DOHH2 (cell line): ENCODE measurements at regions not wholly inside any gene's neighbourhood (a gene's known extent, or its start where the extent isn't known, plus 50 kb on each side); places are given as distances from the start of the nearest gene placed in this dataset.

Experiments used
- H3F3A ChIP-seq: fragments of 200-600 bp; sonication (generic), shearing (Covaris generic); 2 replicates; pipeline ENCODE4 v1.6.0; 2016; ENCODE audit warnings: antibody characterized with exemption, mild to moderate bottlenecking; ENCODE audit not compliant: control insufficient read depth, insufficient read depth
- H3K27ac ChIP-seq: fragments of 200-600 bp; sonication (generic); 2 replicates; pipeline ENCODE4 v1.5.1; 2014; ENCODE audit warnings: low read depth, mild to moderate bottlenecking, low read length, moderate library complexity
- H3K27me3 ChIP-seq: fragments of 200-600 bp; sonication (generic); 2 replicates; pipeline ENCODE4 v1.6.1; 2014; ENCODE audit warnings: mild to moderate bottlenecking, low read length, mixed read lengths; ENCODE audit not compliant: control insufficient read depth
- H3K36me3 ChIP-seq: fragments of 200-600 bp; sonication (generic); 2 replicates; pipeline ENCODE4 v1.6.1; 2014; ENCODE audit warnings: mild to moderate bottlenecking, low read length, moderate library complexity, mixed read lengths; ENCODE audit not compliant: control insufficient read depth
- H3K4me1 ChIP-seq: fragments of 200-600 bp; sonication (generic); 2 replicates; pipeline ENCODE4 v1.6.1; 2014; ENCODE audit warnings: mild to moderate bottlenecking, low read length, mixed read lengths; ENCODE audit not compliant: control insufficient read depth
- H3K4me2 ChIP-seq: fragments of 200-600 bp; sonication (generic); 2 replicates; pipeline ENCODE4 v1.6.0; 2014; ENCODE audit warnings: mild to moderate bottlenecking, low read length, moderate library complexity
- H3K4me3 ChIP-seq: fragments of 200-600 bp; sonication (generic); 2 replicates; pipeline ENCODE4 v1.5.1; 2014; ENCODE audit warnings: mild to moderate bottlenecking, low read length, mixed read lengths
- H3K79me2 ChIP-seq: fragments of 200-600 bp; sonication (generic); 2 replicates; pipeline ENCODE4 v1.6.1; 2014; ENCODE audit warnings: mild to moderate bottlenecking, low read length, mixed read lengths; ENCODE audit not compliant: control insufficient read depth
- H3K9me2 ChIP-seq: fragments of 200-600 bp; sonication (generic); replicated peaks from 2 replicates; pipeline ENCODE4 v1.6.1; 2014; ENCODE audit warnings: mild to moderate bottlenecking, low read length, mixed read lengths; ENCODE audit not compliant: control insufficient read depth
- H3K9me3 ChIP-seq: fragments of 200-600 bp; sonication (generic); 2 replicates; pipeline ENCODE4 v1.6.1; 2014; ENCODE audit warnings: antibody characterized with exemption, low read length, mixed read lengths; ENCODE audit not compliant: control insufficient read depth, insufficient read depth
- H4K20me1 ChIP-seq: fragments of 200-600 bp; sonication (generic); 2 replicates; pipeline ENCODE4 v1.6.0; 2014; ENCODE audit warnings: low read depth, mild to moderate bottlenecking, antibody characterized with exemption, low read length, moderate library complexity; ENCODE audit not compliant: control insufficient read depth, insufficient read depth
- EZH2phosphoT487 ChIP-seq: fragments of 200-600 bp; sonication (generic); IDR thresholded peaks from 2 replicates; pipeline ENCODE4 v1.6.1; 2017; ENCODE audit warnings: borderline replicate concordance, mild to moderate bottlenecking, antibody characterized with exemption, low read length, moderate library complexity, mixed read lengths
- TF ChIP-seq, protein P1 (sequence below): fragments of 200-600 bp; sonication (generic); IDR thresholded peaks from one replicate; pipeline ENCODE4 v1.5.1; 2014; ENCODE audit warnings: antibody characterized with exemption, mild to moderate bottlenecking, low read depth, low read length; ENCODE audit not compliant: poor library complexity, severe bottlenecking

DNA sequence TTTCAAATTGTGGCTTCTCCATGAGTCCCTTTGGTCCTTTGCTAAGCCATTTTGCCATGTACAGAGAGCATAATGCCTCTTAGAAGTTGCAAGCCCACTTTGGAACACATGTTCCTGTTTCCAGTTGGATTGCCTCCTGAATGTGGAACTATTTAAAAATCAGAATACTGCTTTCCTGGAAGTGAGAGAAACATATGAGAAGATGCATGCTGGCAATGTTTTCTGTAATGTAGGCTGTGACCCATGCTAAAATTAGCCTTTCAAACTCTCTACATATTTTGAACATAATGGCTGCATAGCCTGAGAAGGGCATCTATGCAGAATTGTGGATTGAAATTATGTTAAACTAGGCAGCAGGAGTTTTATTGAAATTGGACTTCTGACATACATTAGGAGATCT lies 175.5 kb upstream of the PAPPA start:
- Histone ChIP-seq H3K27ac (no peak overlapping the region), H4K20me1 (no peaks in the 10 kb centered on the region), H3K27me3 (no peaks in the 10 kb centered on the region), H3K36me3 (no peaks in the 10 kb centered on the region), H3K79me2 (no peaks in the 10 kb centered on the region), H3F3A (no peaks in the 10 kb centered on the region), H3K9me3 (no peaks in the 10 kb centered on the region), H3K4me1 (no peaks in the 10 kb centered on the region), H3K4me3 (no peak overlapping the region), H3K4me2 (no peak overlapping the region), H3K9me2 (no peaks in the 10 kb centered on the region)
- TF ChIP-seq EZH2phosphoT487 = no peak
- TF ChIP-seq, protein P1, sequence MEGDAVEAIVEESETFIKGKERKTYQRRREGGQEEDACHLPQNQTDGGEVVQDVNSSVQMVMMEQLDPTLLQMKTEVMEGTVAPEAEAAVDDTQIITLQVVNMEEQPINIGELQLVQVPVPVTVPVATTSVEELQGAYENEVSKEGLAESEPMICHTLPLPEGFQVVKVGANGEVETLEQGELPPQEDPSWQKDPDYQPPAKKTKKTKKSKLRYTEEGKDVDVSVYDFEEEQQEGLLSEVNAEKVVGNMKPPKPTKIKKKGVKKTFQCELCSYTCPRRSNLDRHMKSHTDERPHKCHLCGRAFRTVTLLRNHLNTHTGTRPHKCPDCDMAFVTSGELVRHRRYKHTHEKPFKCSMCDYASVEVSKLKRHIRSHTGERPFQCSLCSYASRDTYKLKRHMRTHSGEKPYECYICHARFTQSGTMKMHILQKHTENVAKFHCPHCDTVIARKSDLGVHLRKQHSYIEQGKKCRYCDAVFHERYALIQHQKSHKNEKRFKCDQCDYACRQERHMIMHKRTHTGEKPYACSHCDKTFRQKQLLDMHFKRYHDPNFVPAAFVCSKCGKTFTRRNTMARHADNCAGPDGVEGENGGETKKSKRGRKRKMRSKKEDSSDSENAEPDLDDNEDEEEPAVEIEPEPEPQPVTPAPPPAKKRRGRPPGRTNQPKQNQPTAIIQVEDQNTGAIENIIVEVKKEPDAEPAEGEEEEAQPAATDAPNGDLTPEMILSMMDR = no peak

DNA sequence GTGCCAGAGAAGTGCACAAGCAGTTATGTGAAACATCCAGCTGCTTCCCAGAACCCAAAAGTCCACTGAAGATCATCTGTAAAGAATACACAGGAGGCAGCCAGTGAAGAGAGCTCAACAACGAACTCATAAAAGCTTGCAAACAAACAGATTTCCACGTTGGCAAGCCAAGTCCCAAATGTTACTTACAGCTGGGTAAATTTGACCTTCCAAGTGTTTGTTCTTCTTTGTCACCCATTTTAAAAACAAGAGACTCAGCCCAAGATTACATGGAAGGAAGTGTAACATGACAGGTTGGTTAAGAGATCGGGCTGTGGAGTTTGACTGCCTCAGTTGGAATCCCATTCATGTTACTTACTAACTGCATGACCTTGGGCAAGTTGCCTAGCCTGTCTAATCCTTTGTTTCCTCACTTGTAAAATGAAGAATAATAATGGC lies 174.9 kb upstream of the PAPPA start:
- Histone ChIP-seq H4K20me1 (no peaks in the 10 kb centered on the region), H3K9me3 (no peaks in the 10 kb centered on the region), H3K4me3 (no peak overlapping the region), H3K27me3 (no peaks in the 10 kb centered on the region), H3K4me1 (no peaks in the 10 kb centered on the region), H3K27ac (no peak overlapping the region), H3K79me2 (no peaks in the 10 kb centered on the region), H3K4me2 (no peak overlapping the region), H3F3A (no peaks in the 10 kb centered on the region), H3K9me2 (no peaks in the 10 kb centered on the region), H3K36me3 (no peaks in the 10 kb centered on the region)
- TF ChIP-seq, protein P1 = no peak

DNA sequence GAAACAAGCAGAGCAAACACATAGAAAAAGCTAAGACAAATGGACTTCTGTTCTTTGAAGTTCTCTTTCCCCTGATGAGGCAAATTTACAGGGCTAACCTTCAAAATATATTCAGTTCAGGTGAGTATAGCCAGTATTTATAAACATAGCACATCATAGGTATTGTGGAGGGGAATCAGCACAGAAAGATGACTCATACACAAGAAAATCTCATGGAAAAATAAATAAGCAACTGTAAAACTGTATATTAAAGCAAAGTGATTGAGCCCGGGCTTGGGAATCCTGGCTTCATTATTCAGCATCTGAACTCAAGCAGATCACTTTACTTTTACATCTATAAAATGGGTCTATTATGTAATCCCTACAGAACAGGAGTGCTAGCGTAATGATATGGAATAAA lies 173.5 kb upstream of the PAPPA start:
- Histone ChIP-seq H3K4me3 (no peak overlapping the region), H3K9me2 (no peaks in the 10 kb centered on the region), H3K79me2 (no peaks in the 10 kb centered on the region), H3K27ac (no peak overlapping the region), H3K9me3 (no peaks in the 10 kb centered on the region), H3K27me3 (no peaks in the 10 kb centered on the region), H3F3A (no peaks in the 10 kb centered on the region), H3K4me1 (no peaks in the 10 kb centered on the region), H4K20me1 (no peaks in the 10 kb centered on the region), H3K4me2 (no peak overlapping the region), H3K36me3 (no peaks in the 10 kb centered on the region)
- TF ChIP-seq EZH2phosphoT487 = no peak
- TF ChIP-seq, protein P1 = no peak

DNA sequence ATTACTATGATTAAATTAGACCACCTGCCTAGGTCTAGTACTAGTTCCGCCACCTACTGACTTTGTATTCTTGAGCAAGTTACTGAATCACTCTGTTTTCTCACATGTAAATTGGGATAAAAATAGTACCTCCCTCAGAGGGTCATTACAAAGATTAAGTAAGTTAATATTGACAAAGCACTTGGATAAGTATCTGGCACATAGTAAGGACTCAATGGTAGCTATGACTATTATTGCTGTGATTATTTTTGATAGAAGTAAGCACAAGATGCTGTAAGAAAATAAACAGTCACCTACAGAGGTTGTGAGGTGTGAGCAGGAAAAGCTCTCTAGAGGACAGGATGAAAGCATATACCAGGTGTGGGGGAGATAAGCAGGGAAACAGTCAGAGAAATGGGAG lies 173.1 kb upstream of the PAPPA start:
- no peaks in the 10 kb centered on the region for H3F3A ChIP-seq
- H3K4me3 ChIP-seq = no peak overlapping the region
- H3K9me3 ChIP-seq = no peaks in the 10 kb centered on the region
- no peaks in the 10 kb centered on the region for H3K27me3 ChIP-seq
- H3K27ac ChIP-seq = no peak overlapping the region
- H3K4me1 ChIP-seq = no peaks in the 10 kb centered on the region
- TF ChIP-seq EZH2phosphoT487 = no peak
- TF ChIP-seq, protein P1 = no peak
- no peaks in the 10 kb centered on the region for H3K36me3 ChIP-seq
- no peaks in the 10 kb centered on the region for H4K20me1 ChIP-seq
- no peak overlapping the region for H3K4me2 ChIP-seq
- no peaks in the 10 kb centered on the region for H3K79me2 ChIP-seq
- H3K9me2 ChIP-seq = no peaks in the 10 kb centered on the region
